GM23338 (cell line): ENCODE measurements at regions not wholly inside any gene's neighbourhood (a gene's known extent, or its start where the extent isn't known, plus 50 kb on each side); places are given as distances from the start of the nearest gene placed in this dataset.

ENCODE experiments used
- ATAC-seq: fragments of 200-7000 bp; cut with Tn5 transposase; 3 replicates; pipeline ENCODE4 v1.9.1; 2020
- DNase-seq: peaks from one replicate; pipeline ENCODE4 v3.0.0-alpha.2; 2015; ENCODE audit warnings: low spot score
- H2AFZ ChIP-seq: fragments of 200-600 bp; sonication (generic); 2 replicates; pipeline ENCODE4 v1.8.0; 2016; ENCODE audit warnings: antibody characterized with exemption, mild to moderate bottlenecking, moderate library complexity
- H3F3A ChIP-seq: fragments of 200-600 bp; sonication (generic); replicated peaks from 2 replicates; pipeline ENCODE4 v1.8.0; 2017; ENCODE audit warnings: antibody characterized with exemption, mixed run types, low read depth
- H3K27ac ChIP-seq: fragments of 200-600 bp; sonication (generic); 2 replicates; pipeline ENCODE4 v1.6.1; 2016; ENCODE audit warnings: low read depth
- H3K27me3 ChIP-seq: fragments of 200-600 bp; sonication (generic); 2 replicates; pipeline ENCODE4 v1.8.0; 2016; ENCODE audit warnings: mild to moderate bottlenecking, mixed run types, moderate library complexity; ENCODE audit not compliant: insufficient read depth
- H3K36me3 ChIP-seq: fragments of 200-600 bp; sonication (generic); 2 replicates; pipeline ENCODE4 v1.8.0; 2016; ENCODE audit warnings: mild to moderate bottlenecking; ENCODE audit not compliant: insufficient read depth
- H3K4me1 ChIP-seq: fragments of 200-600 bp; sonication (generic); 2 replicates; pipeline ENCODE4 v1.8.0; 2016; ENCODE audit warnings: mild to moderate bottlenecking, moderate library complexity; ENCODE audit not compliant: insufficient read depth
- H3K4me2 ChIP-seq: fragments of 200-600 bp; sonication (generic); 2 replicates; pipeline ENCODE4 v1.7.1; 2017; ENCODE audit warnings: mixed run types
- H3K4me3 ChIP-seq: fragments of 200-600 bp; sonication (generic); 2 replicates; pipeline ENCODE4 v1.6.1; 2016; ENCODE audit warnings: mixed run types
- H3K79me2 ChIP-seq: fragments of 200-600 bp; sonication (generic); replicated peaks from 2 replicates; pipeline ENCODE4 v1.8.0; 2017; ENCODE audit warnings: mild to moderate bottlenecking; ENCODE audit not compliant: insufficient read depth
- H3K9me2 ChIP-seq: fragments of 200-600 bp; sonication (generic); 2 replicates; pipeline ENCODE4 v1.8.0; 2017; ENCODE audit not compliant: insufficient read depth
- H4K20me1 ChIP-seq: fragments of 200-600 bp; sonication (generic); replicated peaks from 2 replicates; pipeline ENCODE4 v1.8.0; 2017; ENCODE audit warnings: mild to moderate bottlenecking; ENCODE audit not compliant: insufficient read depth
- H3K27ac Mint-ChIP-seq: 2 replicates; pipeline ENCODE4 v1.8.0; 2020; ENCODE audit warnings: inconsistent platforms, mild to moderate bottlenecking, moderate library complexity, mixed read lengths
- H3K27me3 Mint-ChIP-seq: 3 replicates; pipeline ENCODE4 v1.8.0; 2022; ENCODE audit warnings: low read depth, mild to moderate bottlenecking, moderate library complexity, mixed read lengths, inconsistent platforms; ENCODE audit not compliant: insufficient read depth, poor library complexity
- H3K36me3 Mint-ChIP-seq: 3 replicates; pipeline ENCODE4 v1.8.0; 2021; ENCODE audit warnings: low read depth, mild to moderate bottlenecking, inconsistent platforms, moderate library complexity, mixed read lengths
- H3K4me1 Mint-ChIP-seq: 3 replicates; pipeline ENCODE4 v1.8.0; 2020; ENCODE audit warnings: mild to moderate bottlenecking, inconsistent platforms, mixed read lengths
- H3K4me3 Mint-ChIP-seq: 3 replicates; pipeline ENCODE4 v1.8.0; 2021; ENCODE audit warnings: moderate library complexity, mild to moderate bottlenecking, inconsistent platforms, mixed read lengths
- H3K9me3 Mint-ChIP-seq: 3 replicates; pipeline ENCODE4 v1.8.0; 2020; ENCODE audit warnings: moderate library complexity, mild to moderate bottlenecking, inconsistent platforms, mixed read lengths
- EZH2phosphoT487 ChIP-seq: fragments of 200-600 bp; sonication (generic); IDR thresholded peaks from one replicate; pipeline ENCODE4 v1.8.1; 2018; ENCODE audit warnings: antibody characterized with exemption; ENCODE audit not compliant: unreplicated experiment
- NANOG ChIP-seq: IDR thresholded peaks from 2 replicates; pipeline ENCODE4 v1.6.1; 2016; ENCODE audit warnings: antibody characterized with exemption, borderline replicate concordance
- STAT1 ChIP-seq: IDR thresholded peaks from one replicate; pipeline ENCODE4 v1.6.1; 2016; ENCODE audit warnings: antibody characterized with exemption; ENCODE audit not compliant: unreplicated experiment
- ZNF331 ChIP-seq: fragments of 250-450 bp; sonication (Bioruptor Pico); IDR thresholded peaks from 2 replicates; pipeline ENCODE4 v1.5.0; 2020; ENCODE audit warnings: low read depth, mild to moderate bottlenecking, moderate library complexity
- TF ChIP-seq, protein P1 (sequence below): fragments of 250-450 bp; sonication (Bioruptor Pico); IDR thresholded peaks from 2 replicates; pipeline ENCODE4 v1.5.0; 2020; ENCODE audit warnings: mild to moderate bottlenecking, moderate library complexity
- TF ChIP-seq, protein P2 (sequence below): IDR thresholded peaks from 2 replicates; pipeline ENCODE4 v1.6.1; 2016; ENCODE audit warnings: antibody characterized with exemption

GRCh38 chr11:13149991-13150390 is 127.6 kb upstream of the BMAL1 start (continued):
- TF ChIP-seq, protein P1, sequence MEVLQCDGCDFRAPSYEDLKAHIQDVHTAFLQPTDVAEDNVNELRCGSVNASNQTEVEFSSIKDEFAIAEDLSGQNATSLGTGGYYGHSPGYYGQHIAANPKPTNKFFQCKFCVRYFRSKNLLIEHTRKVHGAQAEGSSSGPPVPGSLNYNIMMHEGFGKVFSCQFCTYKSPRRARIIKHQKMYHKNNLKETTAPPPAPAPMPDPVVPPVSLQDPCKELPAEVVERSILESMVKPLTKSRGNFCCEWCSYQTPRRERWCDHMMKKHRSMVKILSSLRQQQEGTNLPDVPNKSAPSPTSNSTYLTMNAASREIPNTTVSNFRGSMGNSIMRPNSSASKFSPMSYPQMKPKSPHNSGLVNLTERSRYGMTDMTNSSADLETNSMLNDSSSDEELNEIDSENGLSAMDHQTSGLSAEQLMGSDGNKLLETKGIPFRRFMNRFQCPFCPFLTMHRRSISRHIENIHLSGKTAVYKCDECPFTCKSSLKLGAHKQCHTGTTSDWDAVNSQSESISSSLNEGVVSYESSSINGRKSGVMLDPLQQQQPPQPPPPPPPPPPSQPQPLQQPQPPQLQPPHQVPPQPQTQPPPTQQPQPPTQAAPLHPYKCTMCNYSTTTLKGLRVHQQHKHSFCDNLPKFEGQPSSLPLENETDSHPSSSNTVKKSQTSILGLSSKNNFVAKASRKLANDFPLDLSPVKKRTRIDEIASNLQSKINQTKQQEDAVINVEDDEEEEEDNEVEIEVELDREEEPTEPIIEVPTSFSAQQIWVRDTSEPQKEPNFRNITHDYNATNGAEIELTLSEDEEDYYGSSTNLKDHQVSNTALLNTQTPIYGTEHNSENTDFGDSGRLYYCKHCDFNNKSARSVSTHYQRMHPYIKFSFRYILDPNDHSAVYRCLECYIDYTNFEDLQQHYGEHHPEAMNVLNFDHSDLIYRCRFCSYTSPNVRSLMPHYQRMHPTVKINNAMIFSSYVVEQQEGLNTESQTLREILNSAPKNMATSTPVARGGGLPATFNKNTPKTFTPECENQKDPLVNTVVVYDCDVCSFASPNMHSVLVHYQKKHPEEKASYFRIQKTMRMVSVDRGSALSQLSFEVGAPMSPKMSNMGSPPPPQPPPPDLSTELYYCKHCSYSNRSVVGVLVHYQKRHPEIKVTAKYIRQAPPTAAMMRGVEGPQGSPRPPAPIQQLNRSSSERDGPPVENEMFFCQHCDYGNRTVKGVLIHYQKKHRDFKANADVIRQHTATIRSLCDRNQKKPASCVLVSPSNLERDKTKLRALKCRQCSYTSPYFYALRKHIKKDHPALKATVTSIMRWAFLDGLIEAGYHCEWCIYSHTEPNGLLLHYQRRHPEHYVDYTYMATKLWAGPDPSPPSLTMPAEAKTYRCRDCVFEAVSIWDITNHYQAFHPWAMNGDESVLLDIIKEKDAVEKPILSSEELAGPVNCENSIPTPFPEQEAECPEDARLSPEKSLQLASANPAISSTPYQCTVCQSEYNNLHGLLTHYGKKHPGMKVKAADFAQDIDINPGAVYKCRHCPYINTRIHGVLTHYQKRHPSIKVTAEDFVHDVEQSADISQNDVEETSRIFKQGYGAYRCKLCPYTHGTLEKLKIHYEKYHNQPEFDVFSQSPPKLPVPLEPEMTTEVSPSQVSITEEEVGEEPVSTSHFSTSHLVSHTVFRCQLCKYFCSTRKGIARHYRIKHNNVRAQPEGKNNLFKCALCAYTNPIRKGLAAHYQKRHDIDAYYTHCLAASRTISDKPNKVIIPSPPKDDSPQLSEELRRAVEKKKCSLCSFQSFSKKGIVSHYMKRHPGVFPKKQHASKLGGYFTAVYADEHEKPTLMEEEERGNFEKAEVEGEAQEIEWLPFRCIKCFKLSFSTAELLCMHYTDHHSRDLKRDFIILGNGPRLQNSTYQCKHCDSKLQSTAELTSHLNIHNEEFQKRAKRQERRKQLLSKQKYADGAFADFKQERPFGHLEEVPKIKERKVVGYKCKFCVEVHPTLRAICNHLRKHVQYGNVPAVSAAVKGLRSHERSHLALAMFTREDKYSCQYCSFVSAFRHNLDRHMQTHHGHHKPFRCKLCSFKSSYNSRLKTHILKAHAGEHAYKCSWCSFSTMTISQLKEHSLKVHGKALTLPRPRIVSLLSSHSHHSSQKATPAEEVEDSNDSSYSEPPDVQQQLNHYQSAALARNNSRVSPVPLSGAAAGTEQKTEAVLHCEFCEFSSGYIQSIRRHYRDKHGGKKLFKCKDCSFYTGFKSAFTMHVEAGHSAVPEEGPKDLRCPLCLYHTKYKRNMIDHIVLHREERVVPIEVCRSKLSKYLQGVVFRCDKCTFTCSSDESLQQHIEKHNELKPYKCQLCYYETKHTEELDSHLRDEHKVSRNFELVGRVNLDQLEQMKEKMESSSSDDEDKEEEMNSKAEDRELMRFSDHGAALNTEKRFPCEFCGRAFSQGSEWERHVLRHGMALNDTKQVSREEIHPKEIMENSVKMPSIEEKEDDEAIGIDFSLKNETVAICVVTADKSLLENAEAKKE (CRISPR knock-in tag): no peak

- Mint-ChIP-seq H3K27ac (no peak overlapping the region), H3K4me1 (no peaks in the 10 kb centered on the region), H3K36me3 (no peaks in the 10 kb centered on the region), H3K4me3 (no peak overlapping the region), H3K27me3 (no peaks in the 10 kb centered on the region), H3K9me3 (peaks cover 4% of the 10 kb centered on the region; the same call in 2 of the 3 replicates)
- TF ChIP-seq NANOG: no peak
- TF ChIP-seq STAT1: no peak
- TF ChIP-seq, protein P2, sequence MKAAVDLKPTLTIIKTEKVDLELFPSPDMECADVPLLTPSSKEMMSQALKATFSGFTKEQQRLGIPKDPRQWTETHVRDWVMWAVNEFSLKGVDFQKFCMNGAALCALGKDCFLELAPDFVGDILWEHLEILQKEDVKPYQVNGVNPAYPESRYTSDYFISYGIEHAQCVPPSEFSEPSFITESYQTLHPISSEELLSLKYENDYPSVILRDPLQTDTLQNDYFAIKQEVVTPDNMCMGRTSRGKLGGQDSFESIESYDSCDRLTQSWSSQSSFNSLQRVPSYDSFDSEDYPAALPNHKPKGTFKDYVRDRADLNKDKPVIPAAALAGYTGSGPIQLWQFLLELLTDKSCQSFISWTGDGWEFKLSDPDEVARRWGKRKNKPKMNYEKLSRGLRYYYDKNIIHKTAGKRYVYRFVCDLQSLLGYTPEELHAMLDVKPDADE: no peak
- no peak for TF ChIP-seq ZNF331 (CRISPR knock-in tag)
- TF ChIP-seq EZH2phosphoT487: no peak
- Histone ChIP-seq H3K79me2 (no peaks in the 10 kb centered on the region), H3K27ac (no peak overlapping the region), H3K27me3 (no peaks in the 10 kb centered on the region), H3K9me2 (no peaks in the 10 kb centered on the region), H3K4me2 (no peak overlapping the region), H3K4me1 (no peaks in the 10 kb centered on the region), H4K20me1 (no peaks in the 10 kb centered on the region), H3K36me3 (no peaks in the 10 kb centered on the region), H3F3A (no peaks in the 10 kb centered on the region), H2AFZ (no peak overlapping the region), H3K4me3 (no peak overlapping the region)
- DNase-seq: no peak
- ATAC-seq: no peak
Observed at GRCh38 chr11:13150487-13150886, 127.1 kb upstream of the BMAL1 start.
